GM23338 (cell line): ENCODE measurements at regions not wholly inside any gene's neighbourhood (a gene's known extent, or its start where the extent isn't known, plus 50 kb on each side); places are given as distances from the start of the nearest gene placed in this dataset.

Experiments used
- ATAC-seq: fragments of 200-7000 bp; cut with Tn5 transposase; 3 replicates; pipeline ENCODE4 v1.9.1; 2020
- DNase-seq: peaks from one replicate; pipeline ENCODE4 v3.0.0-alpha.2; 2015; ENCODE audit warnings: low spot score
- H2AFZ ChIP-seq: fragments of 200-600 bp; sonication (generic); 2 replicates; pipeline ENCODE4 v1.8.0; 2016; ENCODE audit warnings: antibody characterized with exemption, mild to moderate bottlenecking, moderate library complexity
- H3F3A ChIP-seq: fragments of 200-600 bp; sonication (generic); replicated peaks from 2 replicates; pipeline ENCODE4 v1.8.0; 2017; ENCODE audit warnings: antibody characterized with exemption, mixed run types, low read depth
- H3K27ac ChIP-seq: fragments of 200-600 bp; sonication (generic); 2 replicates; pipeline ENCODE4 v1.6.1; 2016; ENCODE audit warnings: low read depth
- H3K27me3 ChIP-seq: fragments of 200-600 bp; sonication (generic); 2 replicates; pipeline ENCODE4 v1.8.0; 2016; ENCODE audit warnings: mild to moderate bottlenecking, mixed run types, moderate library complexity; ENCODE audit not compliant: insufficient read depth
- H3K36me3 ChIP-seq: fragments of 200-600 bp; sonication (generic); 2 replicates; pipeline ENCODE4 v1.8.0; 2016; ENCODE audit warnings: mild to moderate bottlenecking; ENCODE audit not compliant: insufficient read depth
- H3K4me1 ChIP-seq: fragments of 200-600 bp; sonication (generic); 2 replicates; pipeline ENCODE4 v1.8.0; 2016; ENCODE audit warnings: mild to moderate bottlenecking, moderate library complexity; ENCODE audit not compliant: insufficient read depth
- H3K4me2 ChIP-seq: fragments of 200-600 bp; sonication (generic); 2 replicates; pipeline ENCODE4 v1.7.1; 2017; ENCODE audit warnings: mixed run types
- H3K4me3 ChIP-seq: fragments of 200-600 bp; sonication (generic); 2 replicates; pipeline ENCODE4 v1.6.1; 2016; ENCODE audit warnings: mixed run types
- H3K79me2 ChIP-seq: fragments of 200-600 bp; sonication (generic); replicated peaks from 2 replicates; pipeline ENCODE4 v1.8.0; 2017; ENCODE audit warnings: mild to moderate bottlenecking; ENCODE audit not compliant: insufficient read depth
- H3K9me2 ChIP-seq: fragments of 200-600 bp; sonication (generic); 2 replicates; pipeline ENCODE4 v1.8.0; 2017; ENCODE audit not compliant: insufficient read depth
- H4K20me1 ChIP-seq: fragments of 200-600 bp; sonication (generic); replicated peaks from 2 replicates; pipeline ENCODE4 v1.8.0; 2017; ENCODE audit warnings: mild to moderate bottlenecking; ENCODE audit not compliant: insufficient read depth
- H3K27ac Mint-ChIP-seq: 2 replicates; pipeline ENCODE4 v1.8.0; 2020; ENCODE audit warnings: inconsistent platforms, mild to moderate bottlenecking, moderate library complexity, mixed read lengths
- H3K27me3 Mint-ChIP-seq: 3 replicates; pipeline ENCODE4 v1.8.0; 2022; ENCODE audit warnings: low read depth, mild to moderate bottlenecking, moderate library complexity, mixed read lengths, inconsistent platforms; ENCODE audit not compliant: insufficient read depth, poor library complexity
- H3K36me3 Mint-ChIP-seq: 3 replicates; pipeline ENCODE4 v1.8.0; 2021; ENCODE audit warnings: low read depth, mild to moderate bottlenecking, inconsistent platforms, moderate library complexity, mixed read lengths
- H3K4me1 Mint-ChIP-seq: 3 replicates; pipeline ENCODE4 v1.8.0; 2020; ENCODE audit warnings: mild to moderate bottlenecking, inconsistent platforms, mixed read lengths
- H3K4me3 Mint-ChIP-seq: 3 replicates; pipeline ENCODE4 v1.8.0; 2021; ENCODE audit warnings: moderate library complexity, mild to moderate bottlenecking, inconsistent platforms, mixed read lengths
- H3K9me3 Mint-ChIP-seq: 3 replicates; pipeline ENCODE4 v1.8.0; 2020; ENCODE audit warnings: moderate library complexity, mild to moderate bottlenecking, inconsistent platforms, mixed read lengths
- CREB1 ChIP-seq: fragments of 250-450 bp; sonication (Bioruptor Pico); IDR thresholded peaks from 2 replicates; pipeline ENCODE4 v1.5.0; 2020; ENCODE audit warnings: low read depth, mild to moderate bottlenecking, moderate library complexity
- CTCF ChIP-seq, 2 experiments: fragments of 200-600 bp in 1 of 2; sonication (generic) in 1 of 2; conservative IDR thresholded peaks; 2 replicates each; pipeline versions ENCODE4 v1.5.1 to v1.6.1; 2016 to 2017; ENCODE audit warnings: antibody characterized with exemption in 2 of 2, low read depth in 2 of 2, mild to moderate bottlenecking in 2 of 2, moderate library complexity in 1 of 2
- ETS1 ChIP-seq: IDR thresholded peaks from 2 replicates; pipeline ENCODE4 v1.6.1; 2016; ENCODE audit warnings: antibody characterized with exemption
- EZH2 ChIP-seq: fragments of 200-600 bp; sonication (generic); IDR thresholded peaks from one replicate; pipeline ENCODE4 v1.8.0; 2017; ENCODE audit warnings: antibody characterized with exemption, mild to moderate bottlenecking, low read depth; ENCODE audit not compliant: unreplicated experiment
- EZH2phosphoT487 ChIP-seq: fragments of 200-600 bp; sonication (generic); IDR thresholded peaks from one replicate; pipeline ENCODE4 v1.8.1; 2018; ENCODE audit warnings: antibody characterized with exemption; ENCODE audit not compliant: unreplicated experiment
- JUNB ChIP-seq: IDR thresholded peaks from one replicate; pipeline ENCODE4 v1.6.1; 2016; ENCODE audit warnings: antibody characterized with exemption; ENCODE audit not compliant: unreplicated experiment
- NANOG ChIP-seq: IDR thresholded peaks from 2 replicates; pipeline ENCODE4 v1.6.1; 2016; ENCODE audit warnings: antibody characterized with exemption, borderline replicate concordance
- POLR2AphosphoS5 ChIP-seq: IDR thresholded peaks from 2 replicates; pipeline ENCODE4 v1.6.1; 2016; ENCODE audit warnings: antibody characterized with exemption, low read depth
- REST ChIP-seq: IDR thresholded peaks from one replicate; pipeline ENCODE4 v1.6.1; 2018; ENCODE audit warnings: antibody characterized with exemption; ENCODE audit not compliant: unreplicated experiment
- STAT1 ChIP-seq: IDR thresholded peaks from one replicate; pipeline ENCODE4 v1.6.1; 2016; ENCODE audit warnings: antibody characterized with exemption; ENCODE audit not compliant: unreplicated experiment
- ZNF114 ChIP-seq: fragments of 250-450 bp; sonication (Bioruptor Pico); IDR thresholded peaks from 2 replicates; pipeline ENCODE4 v1.5.0; 2020; ENCODE audit warnings: mild to moderate bottlenecking, moderate library complexity
- ZNF331 ChIP-seq: fragments of 250-450 bp; sonication (Bioruptor Pico); IDR thresholded peaks from 2 replicates; pipeline ENCODE4 v1.5.0; 2020; ENCODE audit warnings: low read depth, mild to moderate bottlenecking, moderate library complexity
- ZNF462 ChIP-seq: fragments of 250-450 bp; sonication (Bioruptor Pico); IDR thresholded peaks from 2 replicates; pipeline ENCODE4 v1.5.0; 2020; ENCODE audit warnings: mild to moderate bottlenecking, moderate library complexity

DNA sequence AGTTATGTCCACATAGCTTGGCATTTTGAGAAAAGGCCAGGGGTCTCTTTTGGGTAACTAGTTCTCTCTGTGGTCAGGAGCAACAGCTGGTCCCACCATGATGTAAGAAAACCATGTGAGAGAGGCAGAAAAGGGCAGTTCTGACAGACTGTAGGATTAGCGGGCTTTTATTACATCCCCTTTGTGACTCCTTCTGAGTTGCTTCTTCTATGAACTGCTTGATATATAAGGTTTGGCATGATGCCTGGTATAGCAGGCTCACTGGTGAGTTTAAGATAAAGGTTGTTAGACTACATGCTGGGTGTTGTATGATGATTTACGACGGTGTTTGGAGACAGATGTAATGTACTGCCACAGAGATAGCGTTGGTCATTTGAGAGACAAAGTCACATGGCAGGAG is 2308.1 kb upstream of the AGA start:
- ATAC-seq, result no peak
- no peak overlapping the region for H3K27ac Mint-ChIP-seq
- H2AFZ ChIP-seq, result no peak overlapping the region

More for the DNA sequence above, 2308.1 kb upstream of the AGA start:
- Histone ChIP-seq H3K4me1 (no peaks in the 10 kb centered on the region), H3K36me3 (no peaks in the 10 kb centered on the region), H3K4me3 (no peak overlapping the region), H3K9me2 (no peaks in the 10 kb centered on the region), H3K27me3 (no peaks in the 10 kb centered on the region), H3K4me2 (no peak overlapping the region), H3K27ac (no peak overlapping the region), H3K79me2 (no peaks in the 10 kb centered on the region), H3F3A (no peaks in the 10 kb centered on the region), H4K20me1 (no peaks in the 10 kb centered on the region)
- TF ChIP-seq STAT1, result no peak
- no peak for TF ChIP-seq EZH2phosphoT487
- TF ChIP-seq POLR2AphosphoS5, result no peak
- TF ChIP-seq REST, result no peak
- TF ChIP-seq NANOG, result no peak
- no peak for TF ChIP-seq CREB1 (CRISPR knock-in tag)
- no peak for TF ChIP-seq ETS1
- TF ChIP-seq EZH2, result no peak
- no peak for TF ChIP-seq JUNB
- TF ChIP-seq ZNF114 (CRISPR knock-in tag), result no peak
- no peak for TF ChIP-seq ZNF462
- no peak for TF ChIP-seq ZNF331 (CRISPR knock-in tag)
- no peak for TF ChIP-seq CTCF (conservative IDR thresholded peaks at IDR 0.05; ENCODE audit: low read depth in 2 of 2)
- Mint-ChIP-seq H3K36me3 (no peaks in the 10 kb centered on the region), H3K27me3 (no peaks in the 10 kb centered on the region), H3K4me3 (no peak overlapping the region), H3K4me1 (peaks cover 5% of the 10 kb centered on the region; the same call in 2 of the 3 replicates), H3K9me3 (no peaks in the 10 kb centered on the region)
- no peak for DNase-seq
